ENCODE measurements at regions not wholly inside any gene's neighbourhood (a gene's known extent, or its start where the extent isn't known, plus 50 kb on each side); places are given as distances from the start of the nearest gene placed in this dataset.

DNA sequence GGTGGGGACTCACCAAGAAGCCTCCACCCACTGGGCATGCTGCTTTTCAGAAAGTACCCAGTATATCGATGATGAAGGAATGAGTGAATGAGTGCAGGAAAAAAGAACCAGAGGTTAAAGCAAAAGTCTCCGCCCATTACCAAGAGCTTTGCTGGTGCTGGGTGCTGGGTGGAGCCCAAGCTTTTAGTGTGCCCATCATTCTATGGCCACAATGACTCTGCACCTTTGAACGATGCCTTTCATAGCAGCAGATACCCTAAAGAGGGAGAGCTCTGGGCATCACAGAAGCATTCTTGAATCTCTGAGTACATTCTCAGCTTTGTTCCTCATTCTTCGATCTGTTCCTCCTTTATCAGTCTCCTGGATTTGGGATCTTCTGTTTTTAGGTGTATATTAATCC is 450.7 kb upstream of the CCL2 start:
- DNase-seq, result no peak
- Mint-ChIP-seq H3K27me3 (ENCODE audit: unreplicated experiment) (peaks cover 2% of the 10 kb centered on the region), H3K4me3 (ENCODE audit: unreplicated experiment) (no peak overlapping the region), H3K27ac (ENCODE audit: unreplicated experiment) (no peak overlapping the region), H3K9me3 (ENCODE audit: unreplicated experiment) (peaks cover 3% of the 10 kb centered on the region), H3K4me1 (ENCODE audit: low read depth, unreplicated experiment) (no peaks in the 10 kb centered on the region), H3K36me3 (ENCODE audit: unreplicated experiment) (no peaks in the 10 kb centered on the region)
- TF ChIP-seq, protein P1, sequence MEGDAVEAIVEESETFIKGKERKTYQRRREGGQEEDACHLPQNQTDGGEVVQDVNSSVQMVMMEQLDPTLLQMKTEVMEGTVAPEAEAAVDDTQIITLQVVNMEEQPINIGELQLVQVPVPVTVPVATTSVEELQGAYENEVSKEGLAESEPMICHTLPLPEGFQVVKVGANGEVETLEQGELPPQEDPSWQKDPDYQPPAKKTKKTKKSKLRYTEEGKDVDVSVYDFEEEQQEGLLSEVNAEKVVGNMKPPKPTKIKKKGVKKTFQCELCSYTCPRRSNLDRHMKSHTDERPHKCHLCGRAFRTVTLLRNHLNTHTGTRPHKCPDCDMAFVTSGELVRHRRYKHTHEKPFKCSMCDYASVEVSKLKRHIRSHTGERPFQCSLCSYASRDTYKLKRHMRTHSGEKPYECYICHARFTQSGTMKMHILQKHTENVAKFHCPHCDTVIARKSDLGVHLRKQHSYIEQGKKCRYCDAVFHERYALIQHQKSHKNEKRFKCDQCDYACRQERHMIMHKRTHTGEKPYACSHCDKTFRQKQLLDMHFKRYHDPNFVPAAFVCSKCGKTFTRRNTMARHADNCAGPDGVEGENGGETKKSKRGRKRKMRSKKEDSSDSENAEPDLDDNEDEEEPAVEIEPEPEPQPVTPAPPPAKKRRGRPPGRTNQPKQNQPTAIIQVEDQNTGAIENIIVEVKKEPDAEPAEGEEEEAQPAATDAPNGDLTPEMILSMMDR (IDR thresholded peaks at IDR 0.05; ENCODE audit: partially characterized antibody, unreplicated experiment), result no peak

DNA sequence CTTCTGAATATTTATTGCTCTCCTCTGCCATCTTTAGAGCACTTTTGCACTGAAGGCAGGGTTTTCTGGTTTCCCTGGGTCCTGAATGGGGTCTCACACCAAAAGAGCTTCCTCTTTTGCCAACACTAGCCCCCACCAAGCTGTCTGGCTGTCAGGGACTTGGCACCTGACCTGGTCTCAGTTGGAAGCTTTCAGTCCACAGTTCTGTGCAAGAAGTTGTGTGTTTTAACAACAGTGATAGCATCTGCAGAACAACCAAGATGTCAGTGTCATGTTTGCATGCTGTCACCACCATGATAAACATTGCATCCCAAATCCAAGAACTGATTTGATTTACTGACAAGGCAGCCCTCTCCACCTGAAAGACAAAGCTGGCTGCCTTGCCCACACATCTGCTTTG is 448.5 kb upstream of the CCL2 start:
- TF ChIP-seq, protein P1 (IDR thresholded peaks at IDR 0.05; ENCODE audit: partially characterized antibody, unreplicated experiment), result no peak
- Mint-ChIP-seq H3K4me1 (ENCODE audit: low read depth, unreplicated experiment) (peaks cover 4% of the 10 kb centered on the region), H3K9me3 (ENCODE audit: unreplicated experiment) (peaks cover 3% of the 10 kb centered on the region), H3K36me3 (ENCODE audit: unreplicated experiment) (no peaks in the 10 kb centered on the region), H3K4me3 (ENCODE audit: unreplicated experiment) (no peak overlapping the region), H3K27ac (ENCODE audit: unreplicated experiment) (no peak overlapping the region), H3K27me3 (ENCODE audit: unreplicated experiment) (peaks cover 2% of the 10 kb centered on the region)
- no peak for DNase-seq

DNA sequence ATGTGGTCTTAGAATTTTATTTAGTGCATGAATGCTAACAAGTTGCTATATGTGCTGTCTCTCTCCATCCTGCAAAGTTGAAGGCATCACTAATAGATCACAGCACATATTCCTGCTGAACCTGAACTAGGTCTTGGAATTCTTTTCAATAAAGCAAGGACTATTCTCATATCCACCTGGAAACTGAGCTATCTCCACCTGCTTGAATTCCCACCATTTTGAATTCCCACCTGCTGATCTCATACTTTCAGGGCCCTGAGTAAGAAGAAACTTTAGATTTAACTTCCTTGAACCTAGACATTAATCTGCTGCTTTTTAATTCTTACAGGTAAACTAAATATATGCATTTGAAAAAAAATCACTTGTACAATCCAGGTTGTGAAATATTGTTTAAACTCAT is 445.3 kb upstream of the CCL2 start:
- Mint-ChIP-seq H3K27ac (ENCODE audit: unreplicated experiment) (no peak overlapping the region), H3K4me1 (ENCODE audit: low read depth, unreplicated experiment) (peaks cover 11% of the 10 kb centered on the region), H3K36me3 (ENCODE audit: unreplicated experiment) (no peaks in the 10 kb centered on the region), H3K9me3 (ENCODE audit: unreplicated experiment) (peaks cover 3% of the 10 kb centered on the region), H3K27me3 (ENCODE audit: unreplicated experiment) (peaks cover 3% of the 10 kb centered on the region), H3K4me3 (ENCODE audit: unreplicated experiment) (no peak overlapping the region)
- TF ChIP-seq, protein P1 (IDR thresholded peaks at IDR 0.05; ENCODE audit: partially characterized antibody, unreplicated experiment), result no peak
- DNase-seq, result no peak

DNA sequence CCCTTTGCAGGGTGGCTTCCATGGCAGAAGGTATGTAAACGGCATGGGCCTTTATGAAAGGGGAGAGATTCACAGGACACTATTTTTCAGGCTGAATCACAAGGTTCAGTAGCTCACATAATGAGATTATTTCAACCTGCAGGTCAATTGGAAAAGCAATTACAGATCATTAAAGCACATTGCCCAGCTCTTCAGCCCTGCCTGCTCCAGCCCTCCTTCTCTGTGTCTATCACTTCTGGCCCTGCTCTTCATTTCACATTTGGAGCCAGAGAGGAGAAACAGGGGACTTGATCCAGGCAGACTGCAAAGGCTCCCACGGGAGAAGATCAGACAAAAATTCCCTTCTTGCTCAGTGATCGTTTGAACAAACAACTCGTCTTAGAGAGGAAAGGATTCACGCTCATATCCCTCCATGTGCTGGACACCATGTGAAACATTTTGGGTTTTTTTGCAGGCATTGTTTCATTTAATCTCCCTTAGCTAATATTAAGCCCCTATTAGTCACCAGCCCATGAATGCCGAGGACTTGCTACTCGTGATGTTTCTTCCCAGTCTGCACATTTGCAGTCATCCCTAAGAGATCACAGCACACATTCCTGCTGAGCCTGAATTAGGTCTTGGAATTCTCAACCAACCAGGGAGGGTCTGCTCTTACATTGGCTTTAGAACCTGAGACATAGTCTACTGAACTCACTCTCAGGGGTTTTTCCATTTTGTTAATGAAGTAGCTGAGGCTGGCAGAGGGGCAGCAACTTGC is 443.9 kb upstream of the CCL2 start:
- TF ChIP-seq, protein P1 (IDR thresholded peaks at IDR 0.05; ENCODE audit: partially characterized antibody, unreplicated experiment), result no peak
- peaks cover 4% of the 10 kb centered on the region for H3K27me3 Mint-ChIP-seq (ENCODE audit: unreplicated experiment)
- H3K27ac Mint-ChIP-seq (ENCODE audit: unreplicated experiment), result no peak overlapping the region
- H3K9me3 Mint-ChIP-seq (ENCODE audit: unreplicated experiment), result peaks cover 2% of the 10 kb centered on the region
- peaks cover 11% of the 10 kb centered on the region for H3K4me1 Mint-ChIP-seq (ENCODE audit: low read depth, unreplicated experiment)
- no peaks in the 10 kb centered on the region for H3K36me3 Mint-ChIP-seq (ENCODE audit: unreplicated experiment)
- no peak for DNase-seq
- H3K4me3 Mint-ChIP-seq (ENCODE audit: unreplicated experiment), result no peak overlapping the region

DNA sequence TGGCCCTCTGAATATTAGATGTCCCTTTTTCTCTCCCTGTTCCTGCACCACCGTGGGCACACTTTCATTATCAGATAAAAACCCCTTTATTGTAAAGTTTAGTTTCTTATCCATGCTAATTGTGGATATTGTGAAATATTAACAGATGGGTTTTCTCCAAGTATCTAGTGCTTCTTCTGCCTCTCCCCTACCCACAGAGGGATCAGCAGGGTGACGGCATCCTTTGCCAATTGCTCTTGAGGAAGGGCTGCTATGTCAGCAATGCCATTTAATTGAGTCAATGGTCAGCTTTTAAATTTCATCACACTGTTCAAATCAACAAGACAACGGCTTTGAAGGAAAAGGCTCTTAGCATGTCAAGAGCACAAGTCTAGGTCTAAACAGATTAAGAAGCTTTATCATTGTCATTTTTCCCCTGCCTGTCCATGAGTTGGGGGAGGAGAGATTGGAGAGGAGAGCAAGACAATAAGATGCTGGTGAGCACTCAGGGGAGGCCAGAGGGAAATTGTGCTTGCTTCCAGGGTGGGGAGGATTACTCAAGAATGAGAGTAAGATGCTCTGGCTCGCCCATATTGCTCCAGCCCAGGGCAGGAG is 443.0 kb upstream of the CCL2 start:
- Mint-ChIP-seq H3K36me3 (ENCODE audit: unreplicated experiment) (no peaks in the 10 kb centered on the region), H3K27me3 (ENCODE audit: unreplicated experiment) (peaks cover 4% of the 10 kb centered on the region), H3K4me1 (ENCODE audit: low read depth, unreplicated experiment) (peaks cover 12% of the 10 kb centered on the region), H3K4me3 (ENCODE audit: unreplicated experiment) (no peak overlapping the region), H3K27ac (ENCODE audit: unreplicated experiment) (no peak overlapping the region), H3K9me3 (ENCODE audit: unreplicated experiment) (peaks cover 2% of the 10 kb centered on the region)
- TF ChIP-seq, protein P1 (IDR thresholded peaks at IDR 0.05; ENCODE audit: partially characterized antibody, unreplicated experiment), result no peak
- DNase-seq, result no peak

Measured in glutamatergic neuron (in vitro differentiated cells).